WERI-Rb-1 (cell line): ENCODE measurements at regions not wholly inside any gene's neighbourhood (a gene's known extent, or its start where the extent isn't known, plus 50 kb on each side); places are given as distances from the start of the nearest gene placed in this dataset.

Source experiments
- DNase-seq: peaks from one replicate; pipeline ENCODE4 v3.0.0-alpha.2; 2020
- H3K27ac ChIP-seq: fragments of 250-450 bp; sonication (Bioruptor Pico); 2 replicates; pipeline ENCODE4 v1.5.1; 2020; ENCODE audit warnings: mild to moderate bottlenecking, moderate library complexity
- H3K27me3 ChIP-seq: fragments of 250-450 bp; sonication (Bioruptor Pico); 2 replicates; pipeline ENCODE4 v1.5.1; 2021; ENCODE audit warnings: mild to moderate bottlenecking, low read depth, moderate library complexity; ENCODE audit not compliant: insufficient read depth, severe bottlenecking
- H3K36me3 ChIP-seq: fragments of 250-450 bp; sonication (Bioruptor Pico); 2 replicates; pipeline ENCODE4 v1.5.1; 2020; ENCODE audit warnings: mild to moderate bottlenecking, moderate library complexity
- H3K4me3 ChIP-seq: 2 replicates; pipeline ENCODE4 v1.5.1; 2011; ENCODE audit warnings: low read depth, mild to moderate bottlenecking, control low read depth, low read length
- H3K9me3 ChIP-seq: fragments of 250-450 bp; sonication (Bioruptor Pico); 2 replicates; pipeline ENCODE4 v1.5.1; 2021; ENCODE audit warnings: mild to moderate bottlenecking, moderate library complexity; ENCODE audit not compliant: severe bottlenecking
- TF ChIP-seq, protein P1 (sequence below): IDR thresholded peaks from 2 replicates; pipeline ENCODE4 v1.5.1; 2011; ENCODE audit warnings: low read depth, mild to moderate bottlenecking, control low read depth, inconsistent platforms, low read length

DNA sequence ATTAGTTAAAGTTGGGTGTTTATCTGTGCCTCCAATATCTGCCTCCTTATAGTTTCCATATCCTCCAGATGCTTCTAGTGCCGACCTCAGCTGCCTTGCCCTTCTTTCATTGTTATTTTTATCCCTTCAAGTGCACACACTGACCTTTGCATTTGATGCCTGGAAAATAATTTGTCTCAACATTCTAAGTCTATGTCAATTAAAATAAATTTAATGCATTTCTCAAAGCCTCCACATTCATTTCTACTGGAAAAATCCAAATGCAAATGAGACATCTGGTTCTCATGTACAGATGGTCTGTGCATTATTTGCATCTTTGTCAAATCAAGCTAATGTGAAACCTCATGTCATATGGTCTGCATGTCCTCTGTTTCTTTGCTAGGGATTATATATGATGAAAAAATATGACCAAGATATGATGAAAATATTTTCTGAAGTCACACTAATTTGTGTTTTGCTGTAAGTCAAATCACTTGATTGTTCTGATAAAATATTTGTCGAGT is 61.4 kb downstream of the TMEM100 start:
- Histone ChIP-seq H3K27me3 (peaks cover 37% of the 10 kb centered on the region), H3K36me3 (no peaks in the 10 kb centered on the region), H3K4me3 (no peak overlapping the region), H3K27ac (no peak overlapping the region), H3K9me3 (no peaks in the 10 kb centered on the region)
- TF ChIP-seq, protein P1, sequence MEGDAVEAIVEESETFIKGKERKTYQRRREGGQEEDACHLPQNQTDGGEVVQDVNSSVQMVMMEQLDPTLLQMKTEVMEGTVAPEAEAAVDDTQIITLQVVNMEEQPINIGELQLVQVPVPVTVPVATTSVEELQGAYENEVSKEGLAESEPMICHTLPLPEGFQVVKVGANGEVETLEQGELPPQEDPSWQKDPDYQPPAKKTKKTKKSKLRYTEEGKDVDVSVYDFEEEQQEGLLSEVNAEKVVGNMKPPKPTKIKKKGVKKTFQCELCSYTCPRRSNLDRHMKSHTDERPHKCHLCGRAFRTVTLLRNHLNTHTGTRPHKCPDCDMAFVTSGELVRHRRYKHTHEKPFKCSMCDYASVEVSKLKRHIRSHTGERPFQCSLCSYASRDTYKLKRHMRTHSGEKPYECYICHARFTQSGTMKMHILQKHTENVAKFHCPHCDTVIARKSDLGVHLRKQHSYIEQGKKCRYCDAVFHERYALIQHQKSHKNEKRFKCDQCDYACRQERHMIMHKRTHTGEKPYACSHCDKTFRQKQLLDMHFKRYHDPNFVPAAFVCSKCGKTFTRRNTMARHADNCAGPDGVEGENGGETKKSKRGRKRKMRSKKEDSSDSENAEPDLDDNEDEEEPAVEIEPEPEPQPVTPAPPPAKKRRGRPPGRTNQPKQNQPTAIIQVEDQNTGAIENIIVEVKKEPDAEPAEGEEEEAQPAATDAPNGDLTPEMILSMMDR: no peak
- no peak for DNase-seq

DNA sequence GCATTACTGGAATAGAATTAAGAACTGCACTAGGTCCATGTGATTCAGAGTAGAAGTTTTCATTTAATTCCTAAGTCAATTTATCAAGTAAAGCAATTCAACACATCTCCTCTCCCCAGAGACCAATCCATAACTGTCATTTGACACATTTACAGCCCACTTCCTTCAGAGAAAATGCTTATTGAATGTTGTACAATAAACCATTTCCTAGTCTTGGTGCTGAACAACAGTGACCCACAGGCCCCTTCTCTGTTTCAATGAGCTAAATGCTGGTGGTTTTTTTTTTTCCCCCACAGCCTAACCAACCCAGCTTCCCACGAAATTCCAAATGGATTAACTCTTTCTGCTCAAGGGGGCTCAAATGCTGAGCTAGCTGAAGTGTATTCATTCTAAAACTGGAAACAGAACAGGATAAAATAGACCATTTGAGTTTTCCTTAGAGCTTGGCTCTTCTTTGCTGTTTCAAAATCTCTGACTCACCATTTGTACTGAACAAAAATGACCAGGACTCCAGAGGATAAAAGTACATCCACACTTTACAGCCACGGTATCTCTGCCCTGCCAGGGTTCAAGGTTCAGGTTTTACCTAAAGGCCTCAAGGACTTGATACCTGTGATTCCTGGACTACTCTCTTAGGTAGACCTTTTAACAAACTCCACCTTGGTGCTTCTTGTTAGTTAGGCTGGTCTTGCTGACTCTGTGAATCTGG is 62.3 kb downstream of the TMEM100 start:
- TF ChIP-seq, protein P1: no peak
- H3K4me3 ChIP-seq: no peak overlapping the region
- no peaks in the 10 kb centered on the region for H3K9me3 ChIP-seq
- H3K27ac ChIP-seq: no peak overlapping the region
- no peaks in the 10 kb centered on the region for H3K36me3 ChIP-seq
- H3K27me3 ChIP-seq: peaks cover 29% of the 10 kb centered on the region
- no peak for DNase-seq

DNA sequence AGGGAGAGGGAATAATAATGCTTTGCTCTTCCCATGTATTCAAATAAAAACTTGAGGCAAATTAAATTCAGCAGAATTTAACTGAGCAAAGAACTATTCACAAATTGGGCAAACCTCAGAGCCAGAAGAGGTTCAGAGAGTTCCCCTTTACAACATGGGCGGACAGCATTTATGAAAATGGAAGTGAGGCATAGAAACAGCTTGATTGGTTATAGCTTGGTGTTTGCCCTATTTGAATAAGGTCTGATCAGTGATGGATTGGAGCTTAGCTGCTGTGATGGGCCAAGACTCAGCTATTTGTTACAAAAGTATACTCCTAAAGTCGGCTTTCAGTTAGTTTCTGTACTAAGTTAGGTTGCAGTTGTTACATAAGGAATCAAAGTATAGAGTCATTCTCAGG is 63.0 kb downstream of the TMEM100 start:
- Histone ChIP-seq H3K27me3 (peaks cover 27% of the 10 kb centered on the region), H3K9me3 (no peaks in the 10 kb centered on the region), H3K36me3 (no peaks in the 10 kb centered on the region), H3K27ac (no peak overlapping the region), H3K4me3 (no peak overlapping the region)
- TF ChIP-seq, protein P1: no peak
- no peak for DNase-seq

DNA sequence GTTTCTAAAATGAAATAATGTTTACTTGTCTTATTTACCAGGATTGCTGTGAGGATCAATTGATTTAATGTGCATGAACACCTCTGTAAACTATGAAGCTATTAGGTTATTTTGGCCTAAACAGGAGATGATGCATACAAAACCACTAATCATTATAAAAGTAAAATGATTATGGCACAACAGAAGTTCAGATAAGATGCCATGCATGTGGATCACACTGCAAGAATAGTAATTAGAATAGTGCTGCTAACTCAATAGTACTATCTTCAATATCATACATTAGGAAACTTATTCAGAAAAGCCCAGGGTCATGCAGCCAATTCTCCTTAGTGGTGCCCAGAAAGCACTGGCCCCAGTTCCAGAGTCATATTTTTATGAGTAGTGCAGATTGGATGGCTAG is 66.9 kb downstream of the TMEM100 start:
- Histone ChIP-seq H3K27ac (no peak overlapping the region), H3K4me3 (no peak overlapping the region), H3K27me3 (peaks cover 8% of the 10 kb centered on the region), H3K36me3 (no peaks in the 10 kb centered on the region), H3K9me3 (no peaks in the 10 kb centered on the region)
- DNase-seq: no peak
- TF ChIP-seq, protein P1: no peak

DNA sequence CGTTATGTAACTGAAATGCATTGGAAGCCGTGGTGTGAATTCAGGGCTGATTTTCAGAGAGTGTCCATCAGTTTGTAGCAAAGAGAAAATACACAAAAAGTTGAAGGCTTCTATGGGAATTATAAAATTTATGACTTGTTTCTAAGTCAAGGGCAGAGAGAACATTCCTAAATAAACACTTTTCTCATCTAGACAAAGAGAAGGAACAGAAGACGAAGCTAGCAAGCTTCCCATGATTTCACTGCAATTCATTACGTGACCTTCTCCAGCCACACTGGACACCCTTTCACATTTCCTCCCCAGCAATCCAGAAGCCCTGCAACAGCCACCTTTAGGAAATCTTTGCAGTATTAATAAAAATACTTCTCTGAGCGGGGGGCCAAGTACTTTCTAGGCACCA is 67.8 kb downstream of the TMEM100 start:
- TF ChIP-seq, protein P1: no peak
- DNase-seq: no peak
- Histone ChIP-seq H3K27ac (no peak overlapping the region), H3K4me3 (no peak overlapping the region), H3K36me3 (no peaks in the 10 kb centered on the region), H3K9me3 (no peaks in the 10 kb centered on the region), H3K27me3 (peaks cover 7% of the 10 kb centered on the region)

DNA sequence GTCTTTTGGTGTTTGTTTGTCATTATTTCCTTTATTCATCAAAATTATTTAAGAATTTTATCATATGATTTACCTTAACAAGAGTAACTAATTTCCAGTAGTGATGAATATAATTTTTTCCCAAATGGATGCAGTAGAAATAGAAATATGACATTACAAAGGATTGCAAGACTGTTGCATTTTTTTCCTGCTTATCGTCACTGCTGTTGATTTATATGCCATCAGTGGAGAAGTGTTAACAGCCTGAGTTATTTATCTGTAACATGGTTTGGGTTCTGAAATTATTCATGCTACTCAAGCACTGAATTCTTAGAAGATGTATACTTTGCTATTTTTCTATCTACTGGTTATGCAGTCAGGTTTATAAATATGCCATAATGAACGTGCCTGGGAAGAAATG is 68.6 kb downstream of the TMEM100 start:
- Histone ChIP-seq H3K4me3 (no peak overlapping the region), H3K27ac (no peak overlapping the region), H3K27me3 (peaks cover 14% of the 10 kb centered on the region), H3K36me3 (no peaks in the 10 kb centered on the region), H3K9me3 (no peaks in the 10 kb centered on the region)
- TF ChIP-seq, protein P1: no peak
- DNase-seq: no peak
